Thoracic aorta (tissue), 2 donors: ENCODE measurements at regions not wholly inside any gene's neighbourhood (a gene's known extent, or its start where the extent isn't known, plus 50 kb on each side); places are given as distances from the start of the nearest gene placed in this dataset.

Experiments
- ATAC-seq: fragments of 150-250 bp; one replicate; pipeline ENCODE4 v1.8.0; 2017; ENCODE audit warnings: low read depth; ENCODE audit not compliant: insufficient number of reproducible peaks, low FRiP score
- DNase-seq: peaks from one replicate; pipeline ENCODE4 v3.0.0-alpha.2; 2020; ENCODE audit warnings: low spot score
- H3K27ac ChIP-seq, 2 donors: fragments of 200-600 bp; sonication (generic); 1 replicate in 1 of 2; 2 replicates in 1 of 2; pipeline ENCODE4 v1.5.1; 2016; ENCODE audit warnings: mild to moderate bottlenecking in 2 of 2, moderate library complexity in 2 of 2
- H3K27me3 ChIP-seq: fragments of 200-600 bp; sonication (generic); replicated peaks from 2 replicates; pipeline ENCODE4 v1.6.0; 2016; ENCODE audit warnings: mild to moderate bottlenecking; ENCODE audit not compliant: insufficient read depth
- H3K36me3 ChIP-seq: fragments of 200-600 bp; sonication (generic); one replicate; pipeline ENCODE4 v1.5.1; 2016
- H3K4me1 ChIP-seq, 2 donors: fragments of 200-600 bp; sonication (generic); 1 replicate in 1 of 2; 2 replicates in 1 of 2; pipeline versions ENCODE4 v1.5.1 to v1.6.0; 2016; ENCODE audit warnings: low read depth in 2 of 2, mild to moderate bottlenecking in 1 of 2; ENCODE audit not compliant: control insufficient read depth in 1 of 2
- H3K4me3 ChIP-seq: fragments of 200-600 bp; sonication (generic); 2 replicates; pipeline ENCODE4 v1.5.1; 2016; ENCODE audit warnings: mild to moderate bottlenecking
- H3K9me3 ChIP-seq: fragments of 200-600 bp; sonication (generic); 2 replicates; pipeline ENCODE4 v1.5.1; 2016
- TF ChIP-seq, protein P1 (sequence below): fragments of 200-600 bp; sonication (generic); IDR thresholded peaks from one replicate; pipeline ENCODE4 v1.5.1; 2019; ENCODE audit warnings: antibody characterized with exemption

DNA sequence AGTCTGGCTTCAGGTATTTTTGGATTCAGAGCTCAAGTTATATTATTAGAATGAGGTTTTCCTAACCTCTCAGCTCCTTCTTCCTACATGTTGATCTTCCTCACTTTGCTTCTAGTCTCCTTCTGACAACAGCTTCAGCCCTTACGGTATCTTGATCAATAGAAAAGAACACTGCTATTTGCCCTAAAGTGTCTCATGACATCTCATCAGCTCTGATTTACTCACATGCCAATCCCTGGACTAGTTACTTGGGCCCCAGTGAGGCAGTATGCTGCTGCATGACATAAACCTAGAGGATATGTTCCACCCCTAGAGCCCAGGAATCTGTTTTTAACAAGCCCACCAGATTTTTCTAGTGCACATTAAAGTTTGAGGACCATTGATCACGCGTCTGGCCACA is 110.3 kb downstream of the UNC5CL start:
- Histone ChIP-seq H3K36me3 (no peaks in the 10 kb centered on the region), H3K9me3 (no peaks in the 10 kb centered on the region), H3K27me3 (no peaks in the 10 kb centered on the region), H3K4me1 (no peaks in the 10 kb centered on the region), H3K4me3 (no peak overlapping the region), H3K27ac (no peak overlapping the region)
- TF ChIP-seq, protein P1, sequence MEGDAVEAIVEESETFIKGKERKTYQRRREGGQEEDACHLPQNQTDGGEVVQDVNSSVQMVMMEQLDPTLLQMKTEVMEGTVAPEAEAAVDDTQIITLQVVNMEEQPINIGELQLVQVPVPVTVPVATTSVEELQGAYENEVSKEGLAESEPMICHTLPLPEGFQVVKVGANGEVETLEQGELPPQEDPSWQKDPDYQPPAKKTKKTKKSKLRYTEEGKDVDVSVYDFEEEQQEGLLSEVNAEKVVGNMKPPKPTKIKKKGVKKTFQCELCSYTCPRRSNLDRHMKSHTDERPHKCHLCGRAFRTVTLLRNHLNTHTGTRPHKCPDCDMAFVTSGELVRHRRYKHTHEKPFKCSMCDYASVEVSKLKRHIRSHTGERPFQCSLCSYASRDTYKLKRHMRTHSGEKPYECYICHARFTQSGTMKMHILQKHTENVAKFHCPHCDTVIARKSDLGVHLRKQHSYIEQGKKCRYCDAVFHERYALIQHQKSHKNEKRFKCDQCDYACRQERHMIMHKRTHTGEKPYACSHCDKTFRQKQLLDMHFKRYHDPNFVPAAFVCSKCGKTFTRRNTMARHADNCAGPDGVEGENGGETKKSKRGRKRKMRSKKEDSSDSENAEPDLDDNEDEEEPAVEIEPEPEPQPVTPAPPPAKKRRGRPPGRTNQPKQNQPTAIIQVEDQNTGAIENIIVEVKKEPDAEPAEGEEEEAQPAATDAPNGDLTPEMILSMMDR = no peak
- ATAC-seq (no peak), DNase-seq (no peak)

DNA sequence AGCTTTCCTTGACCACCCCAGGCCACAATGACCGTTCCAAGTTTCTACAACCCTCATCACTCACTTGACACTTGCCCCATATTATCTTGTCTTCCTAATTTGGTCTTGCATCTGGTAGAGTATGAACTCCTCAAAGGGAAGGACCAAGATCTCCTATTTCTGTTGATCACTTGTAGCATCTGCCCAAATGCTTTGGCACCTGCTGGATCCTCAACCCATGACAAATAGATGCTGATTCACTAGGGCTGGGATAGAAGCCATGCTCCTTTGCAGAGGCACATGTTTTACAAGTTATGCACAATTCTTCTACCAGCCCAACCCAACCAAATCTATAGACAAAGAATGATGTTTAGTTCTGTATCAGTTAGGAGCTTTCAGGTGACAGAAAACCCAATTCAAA is 110.7 kb downstream of the UNC5CL start:
- Histone ChIP-seq H3K27me3 (no peaks in the 10 kb centered on the region), H3K4me1 (no peaks in the 10 kb centered on the region), H3K9me3 (no peaks in the 10 kb centered on the region), H3K36me3 (no peaks in the 10 kb centered on the region), H3K27ac (no peak overlapping the region), H3K4me3 (no peak overlapping the region)
- TF ChIP-seq, protein P1 = no peak
- DNase-seq (no peak), ATAC-seq (no peak)

DNA sequence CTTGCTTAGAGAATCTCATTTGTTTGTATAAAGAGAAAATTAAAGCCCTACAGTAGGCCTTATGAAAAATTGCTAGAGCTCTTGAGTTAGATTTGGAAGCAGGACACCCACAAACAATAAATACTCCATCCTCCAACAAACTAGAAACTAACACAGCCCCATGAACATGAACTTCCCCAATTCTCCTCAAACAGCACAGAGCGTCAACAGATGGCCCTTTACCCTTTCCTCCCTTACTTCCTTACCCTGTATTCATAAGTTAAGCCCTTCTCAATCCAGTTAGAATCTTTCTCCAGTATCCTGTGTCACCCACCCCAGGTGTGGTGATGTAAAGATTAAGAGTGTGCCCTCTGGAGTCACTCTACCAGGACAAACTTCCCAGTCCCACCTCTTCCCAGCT is 113.7 kb downstream of the UNC5CL start:
- H3K9me3 ChIP-seq = no peaks in the 10 kb centered on the region
- DNase-seq = no peak
- ATAC-seq = no peak
- TF ChIP-seq, protein P1 = no peak
- no peak overlapping the region for H3K27ac ChIP-seq
- no peaks in the 10 kb centered on the region for H3K4me1 ChIP-seq
- H3K36me3 ChIP-seq = no peaks in the 10 kb centered on the region
- no peak overlapping the region for H3K4me3 ChIP-seq
- no peaks in the 10 kb centered on the region for H3K27me3 ChIP-seq

DNA sequence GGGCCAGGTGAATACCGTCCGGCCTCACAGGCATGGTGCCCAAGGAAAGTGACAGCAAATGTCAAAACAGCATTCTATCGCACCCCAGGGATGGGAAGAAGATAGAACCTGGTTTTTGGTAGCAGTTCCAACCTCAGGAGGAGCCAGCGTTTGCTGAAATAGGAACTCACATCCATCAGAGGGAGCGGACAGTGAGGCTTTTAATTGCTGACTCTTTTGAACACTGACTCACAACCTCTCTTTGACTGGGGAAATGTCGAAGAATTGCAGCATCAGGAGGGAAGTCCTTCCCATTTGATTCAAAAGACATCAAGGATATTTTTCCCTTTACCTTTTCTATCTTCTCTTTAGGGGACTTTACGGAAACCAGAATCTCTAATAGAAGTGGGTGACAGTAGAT is 114.2 kb downstream of the UNC5CL start:
- Histone ChIP-seq H3K9me3 (no peaks in the 10 kb centered on the region), H3K36me3 (no peaks in the 10 kb centered on the region), H3K4me1 (no peaks in the 10 kb centered on the region), H3K4me3 (no peak overlapping the region), H3K27me3 (no peaks in the 10 kb centered on the region), H3K27ac (no peak overlapping the region)
- DNase-seq (no peak), ATAC-seq (no peak)
- TF ChIP-seq, protein P1 = no peak

DNA sequence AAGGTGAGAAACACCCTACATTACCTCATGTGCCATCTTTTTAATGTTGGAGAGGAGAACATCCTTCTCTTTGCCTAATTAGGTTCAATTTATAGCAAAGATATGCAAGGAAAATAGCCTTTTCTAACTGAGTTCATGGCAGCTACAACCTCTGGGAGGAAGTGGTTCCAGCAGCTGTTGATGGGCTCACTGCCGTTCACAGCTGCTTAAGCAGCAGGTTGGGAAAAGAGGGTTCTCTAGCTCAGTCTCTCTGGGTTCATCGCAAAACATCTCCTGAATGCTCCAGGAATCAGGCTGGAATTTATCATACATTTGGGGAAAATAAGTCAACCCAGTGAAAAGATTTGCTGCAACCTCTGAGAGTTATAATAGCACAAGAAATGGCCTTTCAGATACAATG is 115.1 kb downstream of the UNC5CL start:
- Histone ChIP-seq H3K36me3 (no peaks in the 10 kb centered on the region), H3K4me1 (no peaks in the 10 kb centered on the region), H3K4me3 (no peak overlapping the region), H3K9me3 (no peaks in the 10 kb centered on the region), H3K27ac (no peak overlapping the region), H3K27me3 (no peaks in the 10 kb centered on the region)
- DNase-seq = no peak
- no peak for ATAC-seq
- TF ChIP-seq, protein P1 = no peak
